Heart right ventricle (tissue), 16 donors: ENCODE measurements at regions not wholly inside any gene's neighbourhood (a gene's known extent, or its start where the extent isn't known, plus 50 kb on each side); places are given as distances from the start of the nearest gene placed in this dataset.

ENCODE experiments used
- ATAC-seq, 8 donors: fragments of 200-7000 bp; cut with Tn5 transposase; one replicate each; pipeline ENCODE4 v1.9.1; 2020; ENCODE audit warnings: mild to moderate bottlenecking in 8 of 8, moderate library complexity in 8 of 8, moderate number of reproducible peaks in 1 of 8
- DNase-seq, 2 donors: peaks; one replicate each; pipeline ENCODE4 v3.0.0-alpha.2; 2020
- H3K27ac ChIP-seq, 10 donors: fragments of 200-600 bp; sonication (generic) in 2 of 10; one replicate each; pipeline versions ENCODE4 v1.5.0 to v1.8.0; 2020 to 2022; ENCODE audit warnings: mild to moderate bottlenecking in 3 of 10
- H3K27me3 ChIP-seq, 7 donors: fragments of 200-600 bp; one replicate each; pipeline ENCODE4 v1.8.0; 2021 to 2022; ENCODE audit warnings: mild to moderate bottlenecking in 2 of 7
- H3K36me3 ChIP-seq, 9 donors: fragments of 200-600 bp; sonication (generic) in 1 of 9; one replicate each; pipeline versions ENCODE4 v1.5.0 to v1.8.0; 2020 to 2022; ENCODE audit warnings: mild to moderate bottlenecking in 2 of 9
- H3K4me1 ChIP-seq, 9 donors: fragments of 200-600 bp; sonication (generic) in 1 of 9; one replicate each; pipeline versions ENCODE4 v1.5.0 to v1.8.0; 2020 to 2022; ENCODE audit warnings: mild to moderate bottlenecking in 4 of 9
- H3K4me3 ChIP-seq, 10 donors: fragments of 200-600 bp; sonication (generic) in 2 of 10; one replicate each; pipeline versions ENCODE4 v1.5.0 to v1.8.0; 2020 to 2022; ENCODE audit warnings: mild to moderate bottlenecking in 7 of 10, moderate library complexity in 2 of 10
- H3K9me3 ChIP-seq, 11 donors: fragments of 200-600 bp in 10 of 11; sonication (generic) in 2 of 11; one replicate each; pipeline versions ENCODE4 v1.5.0 to v1.8.0; 2013 to 2022; ENCODE audit warnings: mild to moderate bottlenecking in 2 of 11, control low read depth in 1 of 11, moderate library complexity in 1 of 11
- WGBS, 2 donors: extraction: QIAGEN DNeasy Blood & Tissue Kit; methylation state at CpG; one replicate each; pipeline ENCODE4 v1.1.7; 2013; ENCODE audit warnings: inconsistent platforms in 1 of 2; 5-methylcytosine and 5-hydroxymethylcytosine counted together
- intact Hi-C, 10 donors: fragments of 100-400 bp; cut with DNase I; formaldehyde crosslinking; loops; one replicate each; pipeline versions ENCODE4 v1.11.1 to v1.14.2; 2022
- TF ChIP-seq, protein P1 (sequence below), 9 donors: fragments of 200-600 bp; sonication (generic) in 2 of 9; IDR thresholded peaks; one replicate each; pipeline versions ENCODE4 v1.5.0 to v1.8.0; 2021 to 2022; ENCODE audit warnings: antibody characterized with exemption in 9 of 9, mild to moderate bottlenecking in 5 of 9, moderate library complexity in 1 of 9
- donor health status: Arrhythmogenic right ventricular cardiomyopathy.
- donor health status: ischemic (EF 13 %, LVEDD 7.1; RV severe dilation, severe dysfunction).
- donor health status: healthy with polysubstance abuse.
- donor health status: DM: no; HTN: yes; CAD: no.
- donor health status: DM: no; HTN: no; CAD: no.
- donor health status: ischemic (EF 25% LVEDD 6.9; RV normal size, moderate dysfunction).
- donor health status: ischemic (EF 25% LVEDD 5.7; RV mildly dilated, moderate dysfunction).
- donor health status: healthy.
- donor health status: DM: yes; HTN: yes; CAD: no.
- donor health status: Ischemic cardiomyopathy.
- donor health status: ischemic (EF 35%, LVEDD 5.7; RV mildly dilated, moderate dysfunction).
- donor health status: nonischemic (EF 11% LVEDD 7.7; RV severe dilation, severe dysfunction).
- donor health status: DM: yes; HTN: yes; CAD: no.
- donor health status: PGD.
- donor health status: ischemic (EF 29% LVEDD 5.4; RV normal size, mild dysfunction).
- donor health status: nonischemic (EF 23%, LVEDD 6.1; RV moderate dilation, normal function).

DNA sequence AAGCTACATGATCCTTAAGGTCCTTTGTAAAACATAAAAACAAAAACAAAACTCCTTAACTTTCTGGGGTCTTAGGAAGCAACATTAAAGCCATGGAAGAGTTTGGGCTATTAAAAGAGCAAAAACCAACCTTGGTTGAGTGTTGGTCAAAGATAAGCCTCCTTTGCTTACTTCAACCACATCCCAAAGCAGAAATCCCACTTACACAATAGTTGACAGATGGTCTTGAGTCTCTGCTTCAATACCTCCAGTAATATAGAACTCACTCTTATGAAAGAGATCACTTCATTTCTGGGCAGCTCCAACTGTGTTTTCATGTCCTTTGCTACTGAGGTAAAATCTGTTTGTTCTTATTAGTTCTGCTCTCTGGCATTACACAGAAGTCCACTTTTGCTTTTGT lies 125.8 kb downstream of the SLC38A4 start:
- ATAC-seq: no peak
- Histone ChIP-seq H3K27me3 (no peaks in the 10 kb centered on the region), H3K9me3 (peaks cover 0 to 17% (median 2%) of the 10 kb centered on the region in 11 donors), H3K4me1 (no peaks in the 10 kb centered on the region), H3K27ac (no peak overlapping the region), H3K4me3 (no peak overlapping the region), H3K36me3 (no peaks in the 10 kb centered on the region)
- intact Hi-C loops: no loop called here
- TF ChIP-seq, protein P1, sequence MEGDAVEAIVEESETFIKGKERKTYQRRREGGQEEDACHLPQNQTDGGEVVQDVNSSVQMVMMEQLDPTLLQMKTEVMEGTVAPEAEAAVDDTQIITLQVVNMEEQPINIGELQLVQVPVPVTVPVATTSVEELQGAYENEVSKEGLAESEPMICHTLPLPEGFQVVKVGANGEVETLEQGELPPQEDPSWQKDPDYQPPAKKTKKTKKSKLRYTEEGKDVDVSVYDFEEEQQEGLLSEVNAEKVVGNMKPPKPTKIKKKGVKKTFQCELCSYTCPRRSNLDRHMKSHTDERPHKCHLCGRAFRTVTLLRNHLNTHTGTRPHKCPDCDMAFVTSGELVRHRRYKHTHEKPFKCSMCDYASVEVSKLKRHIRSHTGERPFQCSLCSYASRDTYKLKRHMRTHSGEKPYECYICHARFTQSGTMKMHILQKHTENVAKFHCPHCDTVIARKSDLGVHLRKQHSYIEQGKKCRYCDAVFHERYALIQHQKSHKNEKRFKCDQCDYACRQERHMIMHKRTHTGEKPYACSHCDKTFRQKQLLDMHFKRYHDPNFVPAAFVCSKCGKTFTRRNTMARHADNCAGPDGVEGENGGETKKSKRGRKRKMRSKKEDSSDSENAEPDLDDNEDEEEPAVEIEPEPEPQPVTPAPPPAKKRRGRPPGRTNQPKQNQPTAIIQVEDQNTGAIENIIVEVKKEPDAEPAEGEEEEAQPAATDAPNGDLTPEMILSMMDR (IDR thresholded peaks at IDR 0.05): no peak
- DNase-seq: no peak

DNA sequence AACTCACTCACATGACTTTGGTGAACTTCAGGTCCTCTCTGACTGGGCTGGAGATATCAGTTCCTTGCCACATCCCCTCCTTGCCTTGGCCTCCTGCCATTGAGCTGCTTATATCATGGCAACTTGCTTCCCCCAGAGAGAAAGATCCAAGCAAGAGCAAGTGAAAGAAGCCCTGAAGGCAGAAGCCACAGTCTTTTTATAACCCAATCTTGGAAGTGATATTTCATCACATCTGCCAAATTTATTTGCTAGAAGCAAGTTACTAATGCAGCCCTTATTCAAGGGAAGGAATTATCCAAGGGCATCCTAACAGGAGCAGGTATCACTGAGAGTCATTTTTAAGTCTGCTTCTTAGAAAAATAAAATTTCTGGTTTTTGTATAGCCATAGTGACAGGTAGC lies 127.8 kb downstream of the SLC38A4 start:
- no peak overlapping the region for H3K4me3 ChIP-seq
- H3K27ac ChIP-seq: no peak overlapping the region
- peaks cover 0 to 17% (median 2%) of the 10 kb centered on the region in 11 donors for H3K9me3 ChIP-seq
- H3K36me3 ChIP-seq: no peaks in the 10 kb centered on the region
- intact Hi-C loops: no loop called here
- H3K4me1 ChIP-seq: no peaks in the 10 kb centered on the region
- DNase-seq (no peak), ATAC-seq (no peak)
- H3K27me3 ChIP-seq: no peaks in the 10 kb centered on the region
- TF ChIP-seq, protein P1 (IDR thresholded peaks at IDR 0.05): no peak

DNA sequence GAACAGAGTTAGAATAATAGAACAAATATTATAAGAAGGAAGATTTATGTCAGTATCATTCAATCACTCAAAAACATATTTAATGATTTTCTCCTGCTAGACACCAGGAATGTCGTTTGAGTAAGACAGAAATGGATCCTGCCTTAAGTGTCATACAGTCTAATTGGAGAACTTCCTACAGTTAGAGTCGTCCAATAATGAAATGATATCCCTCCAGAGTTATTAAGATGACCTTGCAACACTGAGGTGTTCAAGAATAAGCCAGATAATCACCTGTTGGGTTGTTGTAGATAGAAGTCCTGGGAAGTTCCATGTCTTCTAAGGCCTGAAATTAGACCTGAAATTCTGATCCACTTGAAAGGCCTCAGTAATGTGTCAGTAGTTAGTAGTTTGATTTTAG lies 132.3 kb downstream of the SLC38A4 start:
- intact Hi-C loops: no loop called here
- H3K4me3 ChIP-seq: no peak overlapping the region
- H3K36me3 ChIP-seq: no peaks in the 10 kb centered on the region
- no peaks in the 10 kb centered on the region for H3K27me3 ChIP-seq
- TF ChIP-seq, protein P1 (IDR thresholded peaks at IDR 0.05): no peak
- H3K4me1 ChIP-seq: no peaks in the 10 kb centered on the region
- DNase-seq (no peak), ATAC-seq (no peak)
- H3K27ac ChIP-seq: no peak overlapping the region
- H3K9me3 ChIP-seq: peaks cover 0 to 22% (median 2%) of the 10 kb centered on the region in 11 donors
- WGBS, 2 donors: 64 to 69% methylated on average over 2 of the region's 2 CpGs

DNA sequence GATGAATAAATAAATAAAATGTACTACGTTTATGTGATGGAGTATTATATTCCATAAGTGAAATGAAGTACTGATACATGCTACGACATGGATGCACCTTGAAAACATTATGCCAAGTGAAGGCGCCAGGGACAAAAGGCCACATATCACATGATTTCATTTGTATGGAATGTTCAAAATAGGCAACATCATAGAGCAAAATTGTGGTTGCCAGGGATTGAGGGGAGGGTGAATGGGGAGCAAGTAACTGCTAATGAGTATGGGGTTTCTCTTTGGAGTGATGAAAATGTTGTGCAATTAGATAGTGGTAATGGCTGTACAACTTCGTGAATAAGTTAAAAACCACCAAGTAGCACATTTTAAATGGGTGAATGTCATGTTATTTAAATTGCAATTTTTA lies 132.8 kb downstream of the SLC38A4 start:
- Histone ChIP-seq H3K36me3 (no peaks in the 10 kb centered on the region), H3K4me3 (no peak overlapping the region), H3K4me1 (no peaks in the 10 kb centered on the region), H3K27me3 (no peaks in the 10 kb centered on the region), H3K27ac (no peak overlapping the region), H3K9me3 (peaks cover 0 to 18% (median 2%) of the 10 kb centered on the region in 11 donors)
- intact Hi-C loops: no loop called here
- WGBS, 2 donors: 82 to 88% methylated on average over 4 of the region's 4 CpGs
- TF ChIP-seq, protein P1 (IDR thresholded peaks at IDR 0.05): no peak
- ATAC-seq (no peak), DNase-seq (no peak)

DNA sequence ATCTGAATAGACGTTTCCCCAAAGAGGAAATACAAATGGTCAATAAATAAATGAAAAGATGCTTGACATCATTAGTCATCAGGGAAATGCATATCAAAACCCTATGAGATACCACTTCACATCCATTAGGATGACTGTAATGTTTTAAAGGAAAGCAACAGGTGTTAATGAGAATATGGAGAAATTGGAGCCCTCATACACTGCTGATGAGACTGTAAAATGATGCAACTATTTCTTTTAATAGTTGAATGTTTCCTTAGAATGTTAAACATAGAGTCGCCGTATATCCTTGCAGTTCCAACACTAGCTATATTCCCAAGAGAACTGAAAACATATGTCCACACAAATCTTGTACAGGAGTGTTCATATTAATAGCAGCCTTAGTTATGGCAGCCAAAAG lies 133.2 kb downstream of the SLC38A4 start:
- TF ChIP-seq, protein P1 (IDR thresholded peaks at IDR 0.05): no peak
- no peak for ATAC-seq
- 79 to 85% methylated on average over 3 of the region's 3 CpGs for WGBS, 2 donors

More for the DNA sequence above, 133.2 kb downstream of the SLC38A4 start:
- no peaks in the 10 kb centered on the region for H3K36me3 ChIP-seq
- no peak overlapping the region for H3K27ac ChIP-seq
- H3K27me3 ChIP-seq: no peaks in the 10 kb centered on the region
- no peak overlapping the region for H3K4me3 ChIP-seq
- no peak for DNase-seq
- no peaks in the 10 kb centered on the region for H3K4me1 ChIP-seq
- peaks cover 0 to 13% (median 0%) of the 10 kb centered on the region in 11 donors for H3K9me3 ChIP-seq
- intact Hi-C loops: no loop called here
